HG02588 (cell line): ENCODE measurements at regions not wholly inside any gene's neighbourhood (a gene's known extent, or its start where the extent isn't known, plus 50 kb on each side); places are given as distances from the start of the nearest gene placed in this dataset.

Source experiments
- ATAC-seq: cut with Tn5 transposase; IDR thresholded peaks from one replicate; pipeline ENCODE4 v1.9.1; 2021; ENCODE audit warnings: mild to moderate bottlenecking, moderate library complexity; ENCODE audit not compliant: unreplicated experiment

GRCh38 chr3:135460273-135460672, 505.3 kb upstream of the PPP2R3A start:
- no peak for ATAC-seq

GRCh38 chr3:135471911-135472310, 493.6 kb upstream of the PPP2R3A start:
- ATAC-seq = no peak

GRCh38 chr3:135473449-135473848, 492.1 kb upstream of the PPP2R3A start:
- no peak for ATAC-seq

GRCh38 chr3:135487261-135487660, 478.3 kb upstream of the PPP2R3A start:
- ATAC-seq = no peak

- no peak for ATAC-seq
Measured at GRCh38 chr3:135490219-135490915, 475.2 kb upstream of the PPP2R3A start.

- ATAC-seq = no peak
Measured at GRCh38 chr3:135491491-135492205, 473.9 kb upstream of the PPP2R3A start.

GRCh38 chr3:135495891-135496290, 469.6 kb upstream of the PPP2R3A start:
- ATAC-seq = no peak

GRCh38 chr3:135497979-135498378, 467.5 kb upstream of the PPP2R3A start:
- ATAC-seq = no peak

GRCh38 chr3:135499426-135499825, 466.1 kb upstream of the PPP2R3A start:
- ATAC-seq = no peak

GRCh38 chr3:135500034-135500433, 465.5 kb upstream of the PPP2R3A start:
- no peak for ATAC-seq

- no peak for ATAC-seq
Measured at GRCh38 chr3:135503065-135503759, 462.3 kb upstream of the PPP2R3A start.

- ATAC-seq = peak; percentile 76
Measured at GRCh38 chr3:135503760-135504686, 461.5 kb upstream of the PPP2R3A start.

- no peak for ATAC-seq
Measured at GRCh38 chr3:135513106-135514059, 452.1 kb upstream of the PPP2R3A start.

- ATAC-seq = no peak
Measured at GRCh38 chr3:135514060-135514448, 451.5 kb upstream of the PPP2R3A start.

GRCh38 chr3:135516143-135516542, 449.4 kb upstream of the PPP2R3A start:
- no peak for ATAC-seq

- ATAC-seq = no peak
Measured at GRCh38 chr3:135528413-135529015, 437.0 kb upstream of the PPP2R3A start.

- ATAC-seq = no peak
Measured at GRCh38 chr3:135532021-135532420, 433.5 kb upstream of the PPP2R3A start.

GRCh38 chr3:135538123-135538522, 427.4 kb upstream of the PPP2R3A start:
- no peak for ATAC-seq

GRCh38 chr3:135539351-135539750, 426.2 kb upstream of the PPP2R3A start:
- no peak for ATAC-seq
